ENCODE measurements at regions not wholly inside any gene's neighbourhood (a gene's known extent, or its start where the extent isn't known, plus 50 kb on each side); places are given as distances from the start of the nearest gene placed in this dataset.

DNA sequence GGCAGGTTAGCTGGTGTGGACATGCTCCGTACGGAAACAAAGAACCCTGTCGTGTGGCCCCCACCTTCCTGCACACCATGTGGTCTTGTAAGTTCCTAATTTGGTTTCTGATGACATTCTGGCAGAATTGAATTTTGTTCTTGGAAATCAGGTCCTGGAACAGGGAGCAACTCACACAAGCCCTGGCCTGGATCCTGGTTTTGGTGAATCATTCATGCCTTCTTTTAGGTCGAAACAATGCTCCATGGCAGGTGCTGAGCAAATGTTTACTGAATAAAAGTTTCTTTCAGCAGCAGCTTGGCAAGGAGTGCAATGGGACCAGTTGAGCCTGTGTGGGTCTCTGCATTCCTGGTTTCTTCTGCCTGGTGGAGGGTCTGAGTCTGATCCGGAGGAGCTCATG lies 978.4 kb downstream of the BCL11B start:
- no peaks in the 10 kb centered on the region for H3K36me3 ChIP-seq (ENCODE audit: control insufficient read depth in 2 of 3, insufficient read depth in 3 of 3, low read length in 3 of 3)
- FAIRE-seq: no peak
- no peak overlapping the region for H3K4me3 ChIP-seq (ENCODE audit: low read length in 3 of 3)
- H3K9ac ChIP-seq (ENCODE audit: low read length in 3 of 3): no peak overlapping the region
- H3K27ac ChIP-seq (ENCODE audit: low read depth in 2 of 2, low read length in 2 of 2): no peak overlapping the region
- no peaks in the 10 kb centered on the region for H3K4me1 ChIP-seq (ENCODE audit: control insufficient read depth in 2 of 3, insufficient read depth in 2 of 3, low read depth in 1 of 3, low read length in 3 of 3)
- H3K9me3 ChIP-seq (ENCODE audit: control insufficient read depth in 2 of 3, insufficient read depth in 1 of 3, low read length in 3 of 3): no peaks in the 10 kb centered on the region
- no peaks in the 10 kb centered on the region for H3K27me3 ChIP-seq (ENCODE audit: control insufficient read depth, insufficient read depth, low read length)
- intact Hi-C loops (cut with DNase I): no loop called here
- peak in 1 of 5 donors; percentile 51 for DNase-seq
- TF ChIP-seq, protein P1, sequence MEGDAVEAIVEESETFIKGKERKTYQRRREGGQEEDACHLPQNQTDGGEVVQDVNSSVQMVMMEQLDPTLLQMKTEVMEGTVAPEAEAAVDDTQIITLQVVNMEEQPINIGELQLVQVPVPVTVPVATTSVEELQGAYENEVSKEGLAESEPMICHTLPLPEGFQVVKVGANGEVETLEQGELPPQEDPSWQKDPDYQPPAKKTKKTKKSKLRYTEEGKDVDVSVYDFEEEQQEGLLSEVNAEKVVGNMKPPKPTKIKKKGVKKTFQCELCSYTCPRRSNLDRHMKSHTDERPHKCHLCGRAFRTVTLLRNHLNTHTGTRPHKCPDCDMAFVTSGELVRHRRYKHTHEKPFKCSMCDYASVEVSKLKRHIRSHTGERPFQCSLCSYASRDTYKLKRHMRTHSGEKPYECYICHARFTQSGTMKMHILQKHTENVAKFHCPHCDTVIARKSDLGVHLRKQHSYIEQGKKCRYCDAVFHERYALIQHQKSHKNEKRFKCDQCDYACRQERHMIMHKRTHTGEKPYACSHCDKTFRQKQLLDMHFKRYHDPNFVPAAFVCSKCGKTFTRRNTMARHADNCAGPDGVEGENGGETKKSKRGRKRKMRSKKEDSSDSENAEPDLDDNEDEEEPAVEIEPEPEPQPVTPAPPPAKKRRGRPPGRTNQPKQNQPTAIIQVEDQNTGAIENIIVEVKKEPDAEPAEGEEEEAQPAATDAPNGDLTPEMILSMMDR (IDR thresholded peaks at IDR 0.05; ENCODE audit: borderline replicate concordance, extremely low read depth, insufficient read depth): no peak

DNA sequence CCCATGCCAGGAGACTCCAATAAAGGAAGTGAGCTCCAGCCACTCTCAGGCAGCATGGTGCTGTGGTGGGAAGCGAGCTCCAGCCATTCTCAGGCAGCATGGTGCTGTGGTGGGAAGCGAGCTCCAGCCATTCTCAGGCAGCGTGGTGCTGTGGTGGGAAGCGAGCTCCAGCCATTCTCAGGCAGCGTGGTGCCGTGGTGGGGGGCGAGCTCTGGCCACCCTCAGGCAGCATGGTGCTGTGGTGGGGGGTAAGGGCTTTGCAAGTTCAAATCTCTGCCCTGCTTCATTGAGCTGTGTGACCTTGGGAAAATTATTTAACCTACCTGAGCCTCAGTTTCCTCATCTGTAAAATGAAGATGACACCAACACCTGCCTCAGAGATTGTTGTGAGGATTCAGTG lies 975.1 kb downstream of the BCL11B start:
- TF ChIP-seq, protein P1 (IDR thresholded peaks at IDR 0.05; ENCODE audit: borderline replicate concordance, extremely low read depth, insufficient read depth): no peak
- intact Hi-C loops (cut with DNase I): no loop called here
- Histone ChIP-seq H3K27ac (ENCODE audit: low read depth in 2 of 2, low read length in 2 of 2) (no peak overlapping the region), H3K9ac (ENCODE audit: low read length in 3 of 3) (no peak overlapping the region), H3K4me1 (ENCODE audit: control insufficient read depth in 2 of 3, insufficient read depth in 2 of 3, low read depth in 1 of 3, low read length in 3 of 3) (no peaks in the 10 kb centered on the region), H3K9me3 (ENCODE audit: control insufficient read depth in 2 of 3, insufficient read depth in 1 of 3, low read length in 3 of 3) (no peaks in the 10 kb centered on the region), H3K4me3 (ENCODE audit: low read length in 3 of 3) (no peak overlapping the region), H3K36me3 (ENCODE audit: control insufficient read depth in 2 of 3, insufficient read depth in 3 of 3, low read length in 3 of 3) (no peaks in the 10 kb centered on the region), H3K27me3 (ENCODE audit: control insufficient read depth, insufficient read depth, low read length) (no peaks in the 10 kb centered on the region)
- DNase-seq (no peak), FAIRE-seq (no peak)

DNA sequence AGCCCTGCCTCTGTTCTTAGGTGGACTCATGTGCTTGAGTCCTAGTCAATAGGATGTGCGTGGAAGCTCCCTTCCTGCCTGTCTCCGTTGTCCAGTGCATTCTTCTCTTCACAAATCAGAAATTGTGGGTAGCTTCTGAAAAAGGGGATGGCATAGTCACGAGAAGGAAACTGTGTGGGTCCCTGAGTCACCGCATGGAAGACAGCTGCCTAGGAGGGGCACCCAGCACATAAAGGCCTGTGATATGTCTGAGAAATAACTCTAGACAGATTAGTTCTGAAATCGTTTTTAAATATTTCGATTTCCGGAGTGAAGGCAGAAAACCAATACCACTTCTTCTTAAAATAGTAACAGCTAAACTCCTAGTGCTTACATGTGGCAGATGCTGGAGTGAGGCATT lies 974.4 kb downstream of the BCL11B start:
- Histone ChIP-seq H3K27me3 (ENCODE audit: control insufficient read depth, insufficient read depth, low read length) (no peaks in the 10 kb centered on the region), H3K9ac (ENCODE audit: low read length in 3 of 3) (no peak overlapping the region), H3K9me3 (ENCODE audit: control insufficient read depth in 2 of 3, insufficient read depth in 1 of 3, low read length in 3 of 3) (no peaks in the 10 kb centered on the region), H3K27ac (ENCODE audit: low read depth in 2 of 2, low read length in 2 of 2) (no peak overlapping the region), H3K4me1 (ENCODE audit: control insufficient read depth in 2 of 3, insufficient read depth in 2 of 3, low read depth in 1 of 3, low read length in 3 of 3) (no peaks in the 10 kb centered on the region), H3K4me3 (ENCODE audit: low read length in 3 of 3) (no peak overlapping the region), H3K36me3 (ENCODE audit: control insufficient read depth in 2 of 3, insufficient read depth in 3 of 3, low read length in 3 of 3) (no peaks in the 10 kb centered on the region)
- TF ChIP-seq, protein P1 (IDR thresholded peaks at IDR 0.05; ENCODE audit: borderline replicate concordance, extremely low read depth, insufficient read depth): no peak
- intact Hi-C loops (cut with DNase I): no loop called here
- DNase-seq (no peak), FAIRE-seq (no peak)

Measured in kidney (tissue), 13 donors.